SH-SY5Y (cell line): ENCODE measurements at regions not wholly inside any gene's neighbourhood (a gene's known extent, or its start where the extent isn't known, plus 50 kb on each side); places are given as distances from the start of the nearest gene placed in this dataset.

Experiments used
- GATA2 ChIP-seq: IDR thresholded peaks from 2 replicates; pipeline ENCODE4 v1.6.1; 2011; ENCODE audit warnings: mild to moderate bottlenecking, low read depth, low read length
- GATA3 ChIP-seq: IDR thresholded peaks from 2 replicates; pipeline ENCODE4 v1.6.1; 2011; ENCODE audit warnings: low read depth, mild to moderate bottlenecking, low read length, moderate library complexity

- TF ChIP-seq GATA2 (no peak), GATA3 (no peak)
Observed at GRCh38 chr11:24124876-24125275, 372.0 kb upstream of the LUZP2 start.
